IMR-90 (cell line): ENCODE measurements at regions not wholly inside any gene's neighbourhood (a gene's known extent, or its start where the extent isn't known, plus 50 kb on each side); places are given as distances from the start of the nearest gene placed in this dataset.

Experiments used
- ATAC-seq: fragments of 200-7000 bp; cut with Tn5 transposase; 2 replicates; pipeline ENCODE4 v1.9.1; 2020; ENCODE audit warnings: low read depth, mild to moderate bottlenecking, moderate library complexity
- BruUV-seq: library from RNA; stranded (reverse); fragments of 400-500 nt; replicated peaks from 2 replicates; lab custom pipeline; 2021; lab: Mats Ljungman, UMichigan
- CTCF ChIA-PET: fragments of 300-600 bp; formaldehyde crosslinking; extraction: SDS; loops from one replicate; lab custom pipeline; 2021; ENCODE audit warnings: antibody characterized with exemption; lab: Yijun Ruan, JAX
- POLR2A ChIA-PET: fragments of 300-600 bp; sonication (Branson Sonifier 250); formaldehyde crosslinking; loops from one replicate; lab custom pipeline; 2022; ENCODE audit warnings: antibody characterized with exemption; ENCODE audit not compliant: unreplicated experiment; lab: Charles Lee
- DNase-seq: peaks from one replicate; pipeline ENCODE4 v3.0.0; 2013
- H2AFZ ChIP-seq: replicated peaks from 2 replicates; pipeline ENCODE3; 2013; ENCODE audit warnings: low read length, mild to moderate bottlenecking; ENCODE audit not compliant: poor library complexity
- H2AK5ac ChIP-seq: 2 replicates; pipeline ENCODE4 v1.6.1; 2013; ENCODE audit warnings: low read depth, low read length, inconsistent platforms
- H2AK9ac ChIP-seq: replicated peaks from 2 replicates; pipeline ENCODE3; 2013; ENCODE audit warnings: mild to moderate bottlenecking, low read depth, low read length, moderate library complexity; ENCODE audit not compliant: poor library complexity
- H2BK120ac ChIP-seq: 2 replicates; pipeline ENCODE4 v1.6.1; 2013; ENCODE audit warnings: low read depth, low read length, inconsistent platforms
- H2BK15ac ChIP-seq: 3 replicates; pipeline ENCODE4 v1.6.1; 2013; ENCODE audit warnings: low read depth, low read length, inconsistent platforms
- H2BK20ac ChIP-seq: 2 replicates; pipeline ENCODE4 v1.6.1; 2013; ENCODE audit warnings: low read depth, mild to moderate bottlenecking, inconsistent platforms, low read length, moderate library complexity
- H2BK5ac ChIP-seq: 2 replicates; pipeline ENCODE4 v1.6.1; 2013; ENCODE audit warnings: mild to moderate bottlenecking, low read depth, low read length, inconsistent platforms; ENCODE audit not compliant: poor library complexity, severe bottlenecking
- H3K14ac ChIP-seq: replicated peaks from 2 replicates; pipeline ENCODE4 v1.6.1; 2013; ENCODE audit warnings: low read depth, low read length, inconsistent platforms
- H3K18ac ChIP-seq: 2 replicates; pipeline ENCODE4 v1.6.1; 2013; ENCODE audit warnings: low read depth, low read length, control low read depth
- H3K23ac ChIP-seq: 2 replicates; pipeline ENCODE4 v1.6.1; 2013; ENCODE audit warnings: low read depth, low read length, inconsistent platforms
- H3K27ac ChIP-seq: 2 replicates; pipeline ENCODE4 v1.5.1; 2013; ENCODE audit warnings: mild to moderate bottlenecking, control low read depth, low read length; ENCODE audit not compliant: insufficient read depth
- H3K27me3 ChIP-seq: 2 replicates; pipeline ENCODE4 v1.6.1; 2013; ENCODE audit warnings: low read length; ENCODE audit not compliant: control insufficient read depth, insufficient read depth
- H3K36me3 ChIP-seq: 2 replicates; pipeline ENCODE4 v1.6.1; 2013; ENCODE audit warnings: low read length, mixed read lengths; ENCODE audit not compliant: control insufficient read depth, insufficient read depth
- H3K4ac ChIP-seq: 2 replicates; pipeline ENCODE4 v1.6.1; 2013; ENCODE audit warnings: low read depth, low read length, inconsistent platforms
- H3K4me1 ChIP-seq: 2 replicates; pipeline ENCODE4 v1.6.1; 2013; ENCODE audit warnings: low read length, mixed read lengths; ENCODE audit not compliant: control insufficient read depth, insufficient read depth
- H3K4me2 ChIP-seq: 2 replicates; pipeline ENCODE4 v1.6.1; 2013; ENCODE audit warnings: low read depth, mild to moderate bottlenecking, control low read depth, low read length, moderate library complexity
- H3K4me3 ChIP-seq: 2 replicates; pipeline ENCODE4 v1.5.1; 2013; ENCODE audit warnings: low read depth, mild to moderate bottlenecking, control low read depth, low read length, moderate library complexity; ENCODE audit not compliant: insufficient read depth
- H3K56ac ChIP-seq: 2 replicates; pipeline ENCODE4 v1.6.1; 2013; ENCODE audit warnings: low read length, inconsistent platforms; ENCODE audit not compliant: insufficient read depth; ENCODE audit errors: extremely low read depth
- H3K79me1 ChIP-seq, 2 experiments: 2 replicates each; pipeline ENCODE4 v1.6.1; 2013; ENCODE audit warnings: low read length in 2 of 2, inconsistent platforms in 1 of 2, low read depth in 1 of 2
- H3K9ac ChIP-seq: 2 replicates; pipeline ENCODE4 v1.6.1; 2013; ENCODE audit warnings: low read depth, low read length, control low read depth
- H3K9me1 ChIP-seq: 2 replicates; pipeline ENCODE4 v1.6.1; 2013; ENCODE audit warnings: low read length, inconsistent platforms; ENCODE audit not compliant: insufficient read depth
- H3K9me3 ChIP-seq: 2 replicates; pipeline ENCODE4 v1.6.1; 2013; ENCODE audit warnings: low read length; ENCODE audit not compliant: control insufficient read depth, insufficient read depth
- H4K20me1 ChIP-seq: 2 replicates; pipeline ENCODE4 v1.6.1; 2013; ENCODE audit warnings: low read length, inconsistent platforms; ENCODE audit not compliant: insufficient read depth
- H4K5ac ChIP-seq: 2 replicates; pipeline ENCODE4 v1.6.1; 2013; ENCODE audit warnings: mild to moderate bottlenecking, low read depth, low read length, control low read depth
- H4K8ac ChIP-seq, 2 experiments: 2 replicates each; pipeline ENCODE4 v1.6.1; 2013; ENCODE audit warnings: low read depth in 2 of 2, low read length in 2 of 2, control low read depth in 1 of 2, inconsistent platforms in 1 of 2
- H4K91ac ChIP-seq: 2 replicates; pipeline ENCODE4 v1.6.1; 2013; ENCODE audit warnings: low read depth, low read length, inconsistent platforms; ENCODE audit not compliant: insufficient read depth
- CEBPB ChIP-seq: IDR thresholded peaks from 2 replicates; pipeline ENCODE4 v1.6.1; 2012; ENCODE audit warnings: low read depth, low read length, improper control_type of control experiment
- FOS ChIP-seq: fragments of 150-350 bp; IDR thresholded peaks from 2 replicates; pipeline ENCODE4 v1.6.1; 2016; ENCODE audit warnings: low read depth, low read length
- MXI1 ChIP-seq: IDR thresholded peaks from 2 replicates; pipeline ENCODE4 v1.6.1; 2012; ENCODE audit warnings: low read depth, mild to moderate bottlenecking, low read length, moderate library complexity, borderline replicate concordance
- WGBS, 2 experiments: methylation state at CpG; one replicate each; pipeline versions ENCODE4 v1.1.5 to v1.1.7; 2013; ENCODE audit warnings: missing lambda C conversion rate in 2 of 2; ENCODE audit not compliant: insufficient read length in 1 of 2; ENCODE audit errors: extremely low coverage in 2 of 2; 5-methylcytosine and 5-hydroxymethylcytosine counted together
- dilution Hi-C: fragments of 300-500 bp; cut with HindIII; formaldehyde crosslinking; loops from one replicate; pipeline ENCODE4 v1.14.3; 2018; ENCODE audit warnings: low sequenced_read_pairs; ENCODE audit not compliant: unreplicated experiment
- in situ Hi-C: fragments of 300-500 bp; cut with MboI; formaldehyde crosslinking; loops from 3 replicates; pipeline ENCODE4 v1.14.3; 2019; ENCODE audit warnings: low sequenced_read_pairs, inconsistent platforms, mixed read lengths
- intact Hi-C: fragments of 100-400 bp; cut with micrococcal nuclease; formaldehyde crosslinking; loops from 2 replicates; pipeline ENCODE4 v1.10.0; 2022

- intact Hi-C loops (loop anchor here (5.0 kb wide), 1 partner anchor 137 kb away; no protein-coding TSS in a partner anchor), dilution Hi-C loops (no loop called here), in situ Hi-C loops (loop anchor here (5.0 kb wide), 1 partner anchor 87 kb away; no protein-coding TSS in a partner anchor)
- Histone ChIP-seq H3K23ac (no peak overlapping the region), H3K4me3 (no peak overlapping the region), H3K4me2 (no peak overlapping the region), H3K18ac (peak overlapping the region; percentile 8; the same call in 1 of the 2 replicates), H3K56ac (no peak overlapping the region), H2BK120ac (no peak overlapping the region), H2BK5ac (no peak overlapping the region), H3K27me3 (no peaks in the 10 kb centered on the region), H2BK15ac (no peak overlapping the region), H3K4ac (no peak overlapping the region), H4K8ac (no peak overlapping the region), H2BK20ac (no peak overlapping the region), H3K9ac (no peak overlapping the region), H3K79me1 (no peaks in the 10 kb centered on the region; a peak in 1 of 4 replicates), H4K5ac (no peak overlapping the region), H2AK9ac (no peak overlapping the region), H3K14ac (no peak overlapping the region), H2AFZ (no peak overlapping the region), H4K91ac (no peak overlapping the region), H3K27ac (no peak overlapping the region), H3K9me1 (peaks cover 9% of the 10 kb centered on the region), H3K4me1 (peaks cover 12% of the 10 kb centered on the region), H4K20me1 (peaks cover 3% of the 10 kb centered on the region), H3K36me3 (no peaks in the 10 kb centered on the region), H3K9me3 (no peaks in the 10 kb centered on the region), H2AK5ac (peak overlapping the region; percentile 32)
- CTCF ChIA-PET, result no interaction called here
- BruUV-seq, result no TSS peak
- TF ChIP-seq CEBPB, result no peak
- TF ChIP-seq MXI1, result no peak
- no peak for TF ChIP-seq FOS
- DNase-seq, result no peak
- ATAC-seq, result no peak
- WGBS, 2 experiments, result no CpG with 5 or more reads among the region's 5 CpGs
- POLR2A ChIA-PET, result no interaction called here
Measured at GRCh38 chr19:31125071-31125470, 224.2 kb downstream of the TSHZ3 start.
